ENCODE measurements at regions not wholly inside any gene's neighbourhood (a gene's known extent, or its start where the extent isn't known, plus 50 kb on each side); places are given as distances from the start of the nearest gene placed in this dataset.

- no peak for DNase-seq (ENCODE audit: low read depth, low spot score)
Observed at GRCh38 chr22:49116486-49117120, 711.1 kb downstream of the BRD1 start.

- no peak for DNase-seq (ENCODE audit: low read depth, low spot score)
Observed at GRCh38 chr22:49116021-49116420, 711.7 kb downstream of the BRD1 start.

- no peak for DNase-seq (ENCODE audit: low read depth, low spot score)
Observed at GRCh38 chr22:49115197-49115596, 712.5 kb downstream of the BRD1 start.

- DNase-seq (ENCODE audit: low read depth, low spot score) = no peak
Observed at GRCh38 chr22:49113758-49114157, 713.9 kb downstream of the BRD1 start.

GRCh38 chr22:49112661-49113626, 714.7 kb downstream of the BRD1 start:
- no peak for DNase-seq (ENCODE audit: low read depth, low spot score)

GRCh38 chr22:49112176-49112575, 715.5 kb downstream of the BRD1 start:
- no peak for DNase-seq (ENCODE audit: low read depth, low spot score)

GRCh38 chr22:49111085-49111484, 716.6 kb downstream of the BRD1 start:
- DNase-seq (ENCODE audit: low read depth, low spot score) = no peak

- no peak for DNase-seq (ENCODE audit: low read depth, low spot score)
Observed at GRCh38 chr22:49108636-49109315, 718.9 kb downstream of the BRD1 start.

GRCh38 chr22:49107961-49108530, 719.6 kb downstream of the BRD1 start:
- no peak for DNase-seq (ENCODE audit: low read depth, low spot score)

GRCh38 chr22:49107561-49107960, 720.1 kb downstream of the BRD1 start:
- no peak for DNase-seq (ENCODE audit: low read depth, low spot score)

GRCh38 chr22:49106842-49107152, 720.9 kb downstream of the BRD1 start:
- DNase-seq (ENCODE audit: low read depth, low spot score) = no peak

- DNase-seq (ENCODE audit: low read depth, low spot score) = no peak
Observed at GRCh38 chr22:49106096-49106841, 721.4 kb downstream of the BRD1 start.

GRCh38 chr22:49104434-49104833, 723.2 kb downstream of the BRD1 start:
- no peak for DNase-seq (ENCODE audit: low read depth, low spot score)

GRCh38 chr22:49103314-49104059, 724.2 kb downstream of the BRD1 start:
- DNase-seq (ENCODE audit: low read depth, low spot score) = no peak

GRCh38 chr22:49102367-49102766, 725.3 kb downstream of the BRD1 start:
- no peak for DNase-seq (ENCODE audit: low read depth, low spot score)

GRCh38 chr22:49101873-49102272, 725.8 kb downstream of the BRD1 start:
- no peak for DNase-seq (ENCODE audit: low read depth, low spot score)

- DNase-seq (ENCODE audit: low read depth, low spot score) = no peak
Observed at GRCh38 chr22:49101225-49101624, 726.4 kb downstream of the BRD1 start.

GRCh38 chr22:49100773-49101172, 726.9 kb downstream of the BRD1 start:
- DNase-seq (ENCODE audit: low read depth, low spot score) = no peak

- no peak for DNase-seq (ENCODE audit: low read depth, low spot score)
Observed at GRCh38 chr22:49100316-49100715, 727.4 kb downstream of the BRD1 start.

GRCh38 chr22:49099496-49100124, 728.1 kb downstream of the BRD1 start:
- DNase-seq (ENCODE audit: low read depth, low spot score) = no peak
